ENCODE measurements at regions not wholly inside any gene's neighbourhood (a gene's known extent, or its start where the extent isn't known, plus 50 kb on each side); places are given as distances from the start of the nearest gene placed in this dataset.

GRCh38 chr16:86018941-86019340 is 120.0 kb downstream of the IRF8 start:
- no peak for DNase-seq

- DNase-seq: no peak
Observed at GRCh38 chr16:86019446-86020047, 120.6 kb downstream of the IRF8 start.

- DNase-seq: no peak
Observed at GRCh38 chr16:86020971-86021370, 122.0 kb downstream of the IRF8 start.

GRCh38 chr16:86022381-86022960 is 123.5 kb downstream of the IRF8 start:
- DNase-seq: no peak

GRCh38 chr16:86024210-86024609 is 125.2 kb downstream of the IRF8 start:
- DNase-seq: no peak

- no peak for DNase-seq
Observed at GRCh38 chr16:86025706-86026105, 126.7 kb downstream of the IRF8 start.

- DNase-seq: no peak
Observed at GRCh38 chr16:86026171-86026910, 127.4 kb downstream of the IRF8 start.

GRCh38 chr16:86026916-86027315 is 128.0 kb downstream of the IRF8 start:
- DNase-seq: no peak

- no peak for DNase-seq
Observed at GRCh38 chr16:86027373-86028126, 128.6 kb downstream of the IRF8 start.

- DNase-seq: no peak
Observed at GRCh38 chr16:86029131-86029741, 130.3 kb downstream of the IRF8 start.

- no peak for DNase-seq
Observed at GRCh38 chr16:86030116-86030515, 131.2 kb downstream of the IRF8 start.

GRCh38 chr16:86031141-86031678 is 132.2 kb downstream of the IRF8 start:
- no peak for DNase-seq

- DNase-seq: no peak
Observed at GRCh38 chr16:86033016-86033474, 134.1 kb downstream of the IRF8 start.

GRCh38 chr16:86033971-86034370 is 135.0 kb downstream of the IRF8 start:
- no peak for DNase-seq

- DNase-seq: no peak
Observed at GRCh38 chr16:86034421-86034919, 135.5 kb downstream of the IRF8 start.

- DNase-seq: no peak
Observed at GRCh38 chr16:86035906-86036305, 136.9 kb downstream of the IRF8 start.

- DNase-seq: no peak
Observed at GRCh38 chr16:86037999-86038925, 139.3 kb downstream of the IRF8 start.

GRCh38 chr16:86038926-86039310 is 140.0 kb downstream of the IRF8 start:
- DNase-seq: no peak

GRCh38 chr16:86039606-86040005 is 140.6 kb downstream of the IRF8 start:
- no peak for DNase-seq

- no peak for DNase-seq
Observed at GRCh38 chr16:86040496-86040895, 141.5 kb downstream of the IRF8 start.

GRCh38 chr16:86041215-86041614 is 142.3 kb downstream of the IRF8 start:
- DNase-seq: no peak
